ENCODE measurements at regions not wholly inside any gene's neighbourhood (a gene's known extent, or its start where the extent isn't known, plus 50 kb on each side); places are given as distances from the start of the nearest gene placed in this dataset.

GRCh38 chr10:21069929-21070700 lies 173.0 kb upstream of the NEBL start:
- TF ChIP-seq POLR2AphosphoS5 (IDR thresholded peaks at IDR 0.05; ENCODE audit: low read depth, low read length) (no peak), REST (IDR thresholded peaks at IDR 0.05; ENCODE audit: insufficient read depth in 1 of 2, low read depth in 2 of 2, low read length in 2 of 2) (no peak), TAF1 (IDR thresholded peaks at IDR 0.05; ENCODE audit: borderline replicate concordance, insufficient read depth, low read length) (no peak), SIN3A (IDR thresholded peaks at IDR 0.05; ENCODE audit: borderline replicate concordance, insufficient read depth, low read length) (no peak)

Data from PFSK-1 (cell line).